ENCODE measurements at regions not wholly inside any gene's neighbourhood (a gene's known extent, or its start where the extent isn't known, plus 50 kb on each side); places are given as distances from the start of the nearest gene placed in this dataset.
"Not testable (repeated sequence)": the region's sequence is repeated elsewhere in the genome, so short reads cannot be mapped to it uniquely, and the experiment has no call there.

GRCh38 chr2:90079374-90079773 lies 1387.9 kb downstream of the RPIA start:
- Histone ChIP-seq H3K36me3 (ENCODE audit: insufficient read depth, low read length) (no peaks in the 10 kb centered on the region), H3K9ac (ENCODE audit: insufficient read length) (no peak overlapping the region), H3K4me3 (no peak overlapping the region), H3K9me3 (ENCODE audit: low read depth, low read length) (no peaks in the 10 kb centered on the region), H3K27ac (no peak overlapping the region)
- TF ChIP-seq POLR2AphosphoS5 (IDR thresholded peaks at IDR 0.05; ENCODE audit: borderline replicate concordance, low read depth, low read length) (no peak), EZH2 (IDR thresholded peaks at IDR 0.05) (no peak)
- no peak for DNase-seq (ENCODE audit: low read depth, low spot score)

GRCh38 chr2:90087792-90088191 lies 1396.3 kb downstream of the RPIA start:
- H3K9me3 ChIP-seq (ENCODE audit: low read depth, low read length); H3K27ac ChIP-seq; DNase-seq (ENCODE audit: low read depth, low spot score); H3K36me3 ChIP-seq (ENCODE audit: insufficient read depth, low read length); H3K9ac ChIP-seq (ENCODE audit: insufficient read length); H3K4me3 ChIP-seq: not testable (repeated sequence)

- not testable (repeated sequence) for H3K9ac ChIP-seq (ENCODE audit: insufficient read length); H3K27ac ChIP-seq; H3K36me3 ChIP-seq (ENCODE audit: insufficient read depth, low read length); H3K4me3 ChIP-seq; DNase-seq (ENCODE audit: low read depth, low spot score); H3K9me3 ChIP-seq (ENCODE audit: low read depth, low read length)
These were observed 1402.2 kb downstream of the RPIA start for GRCh38 chr2:90093571-90094270.

- not testable (repeated sequence) for DNase-seq (ENCODE audit: low read depth, low spot score); H3K36me3 ChIP-seq (ENCODE audit: insufficient read depth, low read length); H3K4me3 ChIP-seq; H3K9me3 ChIP-seq (ENCODE audit: low read depth, low read length); H3K9ac ChIP-seq (ENCODE audit: insufficient read length); H3K27ac ChIP-seq
These were observed 1406.1 kb downstream of the RPIA start for GRCh38 chr2:90097617-90098016.

- H3K36me3 ChIP-seq (ENCODE audit: insufficient read depth, low read length); DNase-seq (ENCODE audit: low read depth, low spot score); H3K9ac ChIP-seq (ENCODE audit: insufficient read length); H3K4me3 ChIP-seq; H3K27ac ChIP-seq; H3K9me3 ChIP-seq (ENCODE audit: low read depth, low read length): not testable (repeated sequence)
These were observed 1413.7 kb downstream of the RPIA start for GRCh38 chr2:90105142-90105541.

GRCh38 chr2:90123409-90123808 lies 1431.9 kb downstream of the RPIA start:
- not testable (repeated sequence) for H3K9ac ChIP-seq (ENCODE audit: insufficient read length); H3K9me3 ChIP-seq (ENCODE audit: low read depth, low read length); DNase-seq (ENCODE audit: low read depth, low spot score); H3K27ac ChIP-seq; H3K4me3 ChIP-seq; H3K36me3 ChIP-seq (ENCODE audit: insufficient read depth, low read length)

GRCh38 chr2:90139046-90139445 lies 1447.6 kb downstream of the RPIA start:
- not testable (repeated sequence) for H3K4me3 ChIP-seq; H3K9me3 ChIP-seq (ENCODE audit: low read depth, low read length); H3K9ac ChIP-seq (ENCODE audit: insufficient read length); DNase-seq (ENCODE audit: low read depth, low spot score); H3K27ac ChIP-seq; H3K36me3 ChIP-seq (ENCODE audit: insufficient read depth, low read length)

- not testable (repeated sequence) for H3K27ac ChIP-seq; H3K9ac ChIP-seq (ENCODE audit: insufficient read length)
These were observed 1450.1 kb downstream of the RPIA start for GRCh38 chr2:90141558-90141957.

GRCh38 chr2:90151805-90152204 lies 1460.3 kb downstream of the RPIA start:
- not testable (repeated sequence) for H3K9me3 ChIP-seq (ENCODE audit: low read depth, low read length); H3K9ac ChIP-seq (ENCODE audit: insufficient read length); H3K36me3 ChIP-seq (ENCODE audit: insufficient read depth, low read length); H3K4me3 ChIP-seq; H3K27ac ChIP-seq; DNase-seq (ENCODE audit: low read depth, low spot score)

More at GRCh38 chr2:90141558-90141957, 1450.1 kb downstream of the RPIA start:
- not testable (repeated sequence) for H3K9me3 ChIP-seq (ENCODE audit: low read depth, low read length); H3K36me3 ChIP-seq (ENCODE audit: insufficient read depth, low read length); H3K4me3 ChIP-seq; DNase-seq (ENCODE audit: low read depth, low spot score)

GRCh38 chr2:90170978-90171377 lies 1479.5 kb downstream of the RPIA start:
- not testable (repeated sequence) for DNase-seq (ENCODE audit: low read depth, low spot score); H3K9me3 ChIP-seq (ENCODE audit: low read depth, low read length); H3K27ac ChIP-seq

GRCh38 chr2:90173081-90173480 lies 1481.6 kb downstream of the RPIA start:
- not testable (repeated sequence) for DNase-seq (ENCODE audit: low read depth, low spot score); H3K36me3 ChIP-seq (ENCODE audit: insufficient read depth, low read length); H3K9ac ChIP-seq (ENCODE audit: insufficient read length); H3K4me3 ChIP-seq; H3K9me3 ChIP-seq (ENCODE audit: low read depth, low read length); H3K27ac ChIP-seq

More at GRCh38 chr2:90170978-90171377, 1479.5 kb downstream of the RPIA start:
- H3K36me3 ChIP-seq (ENCODE audit: insufficient read depth, low read length); H3K9ac ChIP-seq (ENCODE audit: insufficient read length); H3K4me3 ChIP-seq: not testable (repeated sequence)

- H3K4me3 ChIP-seq; DNase-seq (ENCODE audit: low read depth, low spot score); H3K9me3 ChIP-seq (ENCODE audit: low read depth, low read length); H3K36me3 ChIP-seq (ENCODE audit: insufficient read depth, low read length); H3K27ac ChIP-seq; H3K9ac ChIP-seq (ENCODE audit: insufficient read length): not testable (repeated sequence)
These were observed 1488.1 kb downstream of the RPIA start for GRCh38 chr2:90179591-90179990.

Data from SK-N-MC (cell line).